ENCODE measurements at regions not wholly inside any gene's neighbourhood (a gene's known extent, or its start where the extent isn't known, plus 50 kb on each side); places are given as distances from the start of the nearest gene placed in this dataset.

- H3K4me1 ChIP-seq (ENCODE audit: insufficient read depth, low read length, poor library complexity, severe bottlenecking) = no peaks in the 10 kb centered on the region
- H3K4me3 ChIP-seq (ENCODE audit: low read length, poor library complexity, severe bottlenecking) = no peak overlapping the region
- no peaks in the 10 kb centered on the region for H3K36me3 ChIP-seq (ENCODE audit: insufficient read depth, low read length)
- no peak overlapping the region for H3K9ac ChIP-seq (ENCODE audit: low read depth, low read length, poor library complexity, severe bottlenecking)
- H3K4me2 ChIP-seq (ENCODE audit: low read depth, low read length, poor library complexity, severe bottlenecking) = no peak overlapping the region
- no peak overlapping the region for H2AFZ ChIP-seq (ENCODE audit: low read length)
- H3K9me2 ChIP-seq (replicated peaks; ENCODE audit: low read depth, low read length) = no peaks in the 10 kb centered on the region
- no peaks in the 10 kb centered on the region for H3F3A ChIP-seq (ENCODE audit: low read depth)
- no peaks in the 10 kb centered on the region for H3K79me2 ChIP-seq (ENCODE audit: insufficient read depth, low read length)
- TF ChIP-seq EZH2phosphoT487 (IDR thresholded peaks at IDR 0.05; ENCODE audit: borderline replicate concordance) (no peak), CTCF (conservative IDR thresholded peaks at IDR 0.05; ENCODE audit: low read length) (no peak)
- no peaks in the 10 kb centered on the region for H3K9me3 ChIP-seq (ENCODE audit: insufficient read depth, low read depth, low read length)
- no peaks in the 10 kb centered on the region for H4K20me1 ChIP-seq (ENCODE audit: insufficient read depth, low read length, poor library complexity, severe bottlenecking)
- H3K27me3 ChIP-seq (ENCODE audit: insufficient read depth, low read length, poor library complexity, severe bottlenecking) = no peaks in the 10 kb centered on the region
These were observed 132.3 kb downstream of the LIG4 start for GRCh38 chr13:108083056-108083455.

GRCh38 chr13:108082481-108082880 is 132.9 kb downstream of the LIG4 start:
- no peaks in the 10 kb centered on the region for H3F3A ChIP-seq (ENCODE audit: low read depth)
- H3K9ac ChIP-seq (ENCODE audit: low read depth, low read length, poor library complexity, severe bottlenecking) = no peak overlapping the region
- H3K4me2 ChIP-seq (ENCODE audit: low read depth, low read length, poor library complexity, severe bottlenecking) = no peak overlapping the region
- no peaks in the 10 kb centered on the region for H3K36me3 ChIP-seq (ENCODE audit: insufficient read depth, low read length)
- H3K27me3 ChIP-seq (ENCODE audit: insufficient read depth, low read length, poor library complexity, severe bottlenecking) = no peaks in the 10 kb centered on the region
- no peaks in the 10 kb centered on the region for H4K20me1 ChIP-seq (ENCODE audit: insufficient read depth, low read length, poor library complexity, severe bottlenecking)
- no peaks in the 10 kb centered on the region for H3K9me2 ChIP-seq (replicated peaks; ENCODE audit: low read depth, low read length)
- H3K79me2 ChIP-seq (ENCODE audit: insufficient read depth, low read length) = no peaks in the 10 kb centered on the region
- H3K4me3 ChIP-seq (ENCODE audit: low read length, poor library complexity, severe bottlenecking) = no peak overlapping the region
- no peaks in the 10 kb centered on the region for H3K9me3 ChIP-seq (ENCODE audit: insufficient read depth, low read depth, low read length)
- TF ChIP-seq EZH2phosphoT487 (IDR thresholded peaks at IDR 0.05; ENCODE audit: borderline replicate concordance) (no peak), CTCF (conservative IDR thresholded peaks at IDR 0.05; ENCODE audit: low read length) (no peak)
- no peaks in the 10 kb centered on the region for H3K4me1 ChIP-seq (ENCODE audit: insufficient read depth, low read length, poor library complexity, severe bottlenecking)
- H2AFZ ChIP-seq (ENCODE audit: low read length) = no peak overlapping the region

- no peak overlapping the region for H2AFZ ChIP-seq (ENCODE audit: low read length)
- no peaks in the 10 kb centered on the region for H3K27me3 ChIP-seq (ENCODE audit: insufficient read depth, low read length, poor library complexity, severe bottlenecking)
- no peak overlapping the region for H3K4me3 ChIP-seq (ENCODE audit: low read length, poor library complexity, severe bottlenecking)
- H3K36me3 ChIP-seq (ENCODE audit: insufficient read depth, low read length) = no peaks in the 10 kb centered on the region
- no peak for TF ChIP-seq CTCF (conservative IDR thresholded peaks at IDR 0.05; ENCODE audit: low read length)
- no peak for TF ChIP-seq EZH2phosphoT487 (IDR thresholded peaks at IDR 0.05; ENCODE audit: borderline replicate concordance)
- H3K79me2 ChIP-seq (ENCODE audit: insufficient read depth, low read length) = no peaks in the 10 kb centered on the region
- H3K4me2 ChIP-seq (ENCODE audit: low read depth, low read length, poor library complexity, severe bottlenecking) = no peak overlapping the region
- H3F3A ChIP-seq (ENCODE audit: low read depth) = no peaks in the 10 kb centered on the region
- no peak overlapping the region for H3K9ac ChIP-seq (ENCODE audit: low read depth, low read length, poor library complexity, severe bottlenecking)
- H3K9me3 ChIP-seq (ENCODE audit: insufficient read depth, low read depth, low read length) = no peaks in the 10 kb centered on the region
- no peaks in the 10 kb centered on the region for H3K9me2 ChIP-seq (replicated peaks; ENCODE audit: low read depth, low read length)
- H3K4me1 ChIP-seq (ENCODE audit: insufficient read depth, low read length, poor library complexity, severe bottlenecking) = no peaks in the 10 kb centered on the region
- no peaks in the 10 kb centered on the region for H4K20me1 ChIP-seq (ENCODE audit: insufficient read depth, low read length, poor library complexity, severe bottlenecking)
These were observed 138.1 kb downstream of the LIG4 start for GRCh38 chr13:108077284-108077683.
